ENCODE measurements at regions not wholly inside any gene's neighbourhood (a gene's known extent, or its start where the extent isn't known, plus 50 kb on each side); places are given as distances from the start of the nearest gene placed in this dataset.

DNA sequence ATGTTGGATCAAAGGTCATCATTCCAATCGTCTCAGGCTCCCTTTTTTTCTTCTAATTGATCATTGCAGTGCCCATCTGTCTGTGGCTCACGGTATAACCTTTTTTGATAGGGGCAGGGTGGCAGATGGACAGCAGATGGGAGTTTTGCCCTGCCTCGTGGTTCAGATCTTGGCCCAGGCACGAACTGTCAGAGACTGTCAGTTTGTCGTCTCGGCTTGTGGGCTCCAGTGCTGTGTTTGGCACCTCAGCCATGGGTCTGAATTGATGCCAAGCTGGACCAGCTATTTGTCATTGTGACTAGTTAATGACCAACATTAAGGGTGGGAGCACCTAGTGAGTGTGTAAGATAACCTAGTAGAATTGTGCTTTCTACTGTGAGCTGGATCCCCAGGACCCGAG is 197.6 kb downstream of the PRL start:
- no peaks in the 10 kb centered on the region for H3K27me3 Mint-ChIP-seq
- no peak overlapping the region for H3K27ac Mint-ChIP-seq
- H3K9me3 Mint-ChIP-seq = peaks cover 4% of the 10 kb centered on the region
- peaks cover 2% of the 10 kb centered on the region for H3K4me1 Mint-ChIP-seq
- DNase-seq (ENCODE audit: low spot score in 2 of 2) (no peak), ATAC-seq (ENCODE audit: low read depth) (no peak)
- H3K4me3 Mint-ChIP-seq = no peak overlapping the region
- no peaks in the 10 kb centered on the region for H3K36me3 Mint-ChIP-seq

GRCh38 chr6:22099923-22100322 is 196.9 kb downstream of the PRL start:
- ATAC-seq (ENCODE audit: low read depth) = no peak
- no peak overlapping the region for H3K27ac Mint-ChIP-seq
- peaks cover 3% of the 10 kb centered on the region for H3K9me3 Mint-ChIP-seq
- DNase-seq (ENCODE audit: low spot score in 2 of 2) = no peak
- no peaks in the 10 kb centered on the region for H3K36me3 Mint-ChIP-seq
- H3K27me3 Mint-ChIP-seq = no peaks in the 10 kb centered on the region
- no peak overlapping the region for H3K4me3 Mint-ChIP-seq
- peaks cover 2% of the 10 kb centered on the region for H3K4me1 Mint-ChIP-seq

DNA sequence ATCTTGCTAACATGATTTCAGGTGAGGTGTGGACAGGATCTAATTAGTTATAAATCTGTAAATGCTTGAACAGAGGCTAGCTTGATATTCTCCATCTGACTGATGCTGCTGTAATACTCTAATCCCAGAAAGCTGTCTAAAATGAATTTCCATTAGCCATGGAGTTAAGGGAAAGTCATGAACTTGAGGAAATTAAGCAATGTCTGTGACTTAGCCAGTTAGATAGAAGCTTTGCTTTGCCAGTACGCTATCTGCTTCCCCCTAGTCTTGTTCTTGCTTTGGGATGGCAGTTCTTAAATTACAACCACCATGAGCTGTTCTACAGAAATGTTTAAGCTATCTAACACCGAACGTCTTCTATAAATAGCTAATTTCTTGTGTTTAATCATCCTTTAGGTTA is 195.7 kb downstream of the PRL start:
- H3K27ac Mint-ChIP-seq = no peak overlapping the region
- ATAC-seq (ENCODE audit: low read depth) (no peak), DNase-seq (ENCODE audit: low spot score in 2 of 2) (no peak)
- H3K4me1 Mint-ChIP-seq = peaks cover 2% of the 10 kb centered on the region
- no peak overlapping the region for H3K4me3 Mint-ChIP-seq
- no peaks in the 10 kb centered on the region for H3K27me3 Mint-ChIP-seq
- no peaks in the 10 kb centered on the region for H3K36me3 Mint-ChIP-seq
- peaks cover 3% of the 10 kb centered on the region for H3K9me3 Mint-ChIP-seq

- Mint-ChIP-seq H3K4me3 (no peak overlapping the region), H3K27me3 (no peaks in the 10 kb centered on the region)
- DNase-seq (ENCODE audit: low spot score in 2 of 2) = no peak
Observed at GRCh38 chr6:22102671-22103070, 194.2 kb downstream of the PRL start.

GRCh38 chr6:22106451-22106850 is 190.4 kb downstream of the PRL start:
- Mint-ChIP-seq H3K27me3 (no peaks in the 10 kb centered on the region), H3K9me3 (peaks cover 3% of the 10 kb centered on the region), H3K4me3 (no peak overlapping the region), H3K4me1 (peaks cover 2% of the 10 kb centered on the region), H3K36me3 (no peaks in the 10 kb centered on the region), H3K27ac (no peak overlapping the region)
- DNase-seq (ENCODE audit: low spot score in 2 of 2) = no peak
- no peak for ATAC-seq (ENCODE audit: low read depth)

More at GRCh38 chr6:22102671-22103070, 194.2 kb downstream of the PRL start:
- no peak overlapping the region for H3K27ac Mint-ChIP-seq
- H3K9me3 Mint-ChIP-seq = peaks cover 3% of the 10 kb centered on the region
- no peak for ATAC-seq (ENCODE audit: low read depth)
- H3K36me3 Mint-ChIP-seq = no peaks in the 10 kb centered on the region
- H3K4me1 Mint-ChIP-seq = peaks cover 2% of the 10 kb centered on the region

- H3K27me3 Mint-ChIP-seq = no peaks in the 10 kb centered on the region
- DNase-seq (ENCODE audit: low spot score in 2 of 2) = no peak
- H3K36me3 Mint-ChIP-seq = no peaks in the 10 kb centered on the region
- peaks cover 2% of the 10 kb centered on the region for H3K4me1 Mint-ChIP-seq
- ATAC-seq (ENCODE audit: low read depth) = no peak
- no peak overlapping the region for H3K27ac Mint-ChIP-seq
- peaks cover 3% of the 10 kb centered on the region for H3K9me3 Mint-ChIP-seq
- H3K4me3 Mint-ChIP-seq = no peak overlapping the region
Observed at GRCh38 chr6:22106961-22107360, 189.9 kb downstream of the PRL start.

- no peak for DNase-seq (ENCODE audit: low spot score in 2 of 2)
- H3K9me3 Mint-ChIP-seq = peaks cover 1% of the 10 kb centered on the region
- no peaks in the 10 kb centered on the region for H3K27me3 Mint-ChIP-seq
- no peaks in the 10 kb centered on the region for H3K4me1 Mint-ChIP-seq
- no peak overlapping the region for H3K27ac Mint-ChIP-seq
- ATAC-seq (ENCODE audit: low read depth) = no peak
- no peak overlapping the region for H3K4me3 Mint-ChIP-seq
- no peaks in the 10 kb centered on the region for H3K36me3 Mint-ChIP-seq
Observed at GRCh38 chr6:22108199-22108598, 188.6 kb downstream of the PRL start.

DNA sequence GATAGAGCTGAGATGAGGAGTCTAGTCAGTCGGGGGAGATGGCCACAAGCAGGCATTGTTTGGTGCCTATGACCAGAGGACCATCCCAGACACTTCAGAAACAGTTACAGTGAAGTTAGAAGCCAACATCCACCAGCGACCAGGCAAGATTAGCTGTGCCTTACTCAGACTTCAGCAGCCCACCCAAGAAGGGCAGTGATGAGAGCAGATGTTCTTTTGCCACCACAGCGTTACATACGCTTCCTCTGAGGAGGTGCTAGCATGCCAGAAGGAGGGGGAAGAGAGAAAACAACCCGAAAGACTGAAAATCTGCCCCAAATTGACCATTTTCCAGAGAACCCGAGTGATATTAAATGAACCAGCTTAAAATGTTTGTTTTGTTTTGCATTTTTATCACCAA is 186.8 kb downstream of the PRL start:
- ATAC-seq (ENCODE audit: low read depth) (no peak), DNase-seq (ENCODE audit: low spot score in 2 of 2) (no peak)
- Mint-ChIP-seq H3K4me3 (no peak overlapping the region), H3K9me3 (no peaks in the 10 kb centered on the region), H3K27me3 (no peaks in the 10 kb centered on the region), H3K27ac (no peak overlapping the region), H3K36me3 (no peaks in the 10 kb centered on the region), H3K4me1 (no peaks in the 10 kb centered on the region)

DNA sequence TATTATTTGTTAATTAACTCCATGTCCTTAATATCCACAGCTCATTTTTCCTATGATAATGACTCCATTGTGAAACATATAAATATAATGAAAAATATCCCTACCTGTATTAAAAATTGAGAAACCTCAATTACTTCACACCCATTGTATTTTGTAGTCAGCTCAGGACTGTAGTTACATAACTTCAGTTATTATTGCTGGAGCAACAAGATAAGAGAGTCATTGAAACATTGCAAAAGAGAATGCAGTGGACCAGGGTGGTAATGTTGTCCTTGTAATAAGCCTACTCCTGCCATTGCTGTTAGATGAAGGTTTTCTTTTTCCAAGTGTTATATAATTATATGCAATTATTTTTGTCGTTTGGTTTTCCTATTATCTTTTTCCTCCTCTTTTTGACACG is 184.4 kb downstream of the PRL start:
- ATAC-seq (ENCODE audit: low read depth) (no peak), DNase-seq (ENCODE audit: low spot score in 2 of 2) (no peak)
- Mint-ChIP-seq H3K4me3 (no peak overlapping the region), H3K9me3 (peaks cover 2% of the 10 kb centered on the region), H3K4me1 (no peaks in the 10 kb centered on the region), H3K36me3 (no peaks in the 10 kb centered on the region), H3K27ac (no peak overlapping the region), H3K27me3 (no peaks in the 10 kb centered on the region)

- H3K4me1 Mint-ChIP-seq = no peaks in the 10 kb centered on the region
- DNase-seq (ENCODE audit: low spot score in 2 of 2) (no peak), ATAC-seq (ENCODE audit: low read depth) (no peak)
- H3K36me3 Mint-ChIP-seq = no peaks in the 10 kb centered on the region
- H3K4me3 Mint-ChIP-seq = no peak overlapping the region
- H3K27ac Mint-ChIP-seq = no peak overlapping the region
- H3K9me3 Mint-ChIP-seq = peaks cover 2% of the 10 kb centered on the region
- H3K27me3 Mint-ChIP-seq = no peaks in the 10 kb centered on the region
Observed at GRCh38 chr6:22113026-22113766, 183.6 kb downstream of the PRL start.

GRCh38 chr6:22115559-22115958 is 181.3 kb downstream of the PRL start:
- Mint-ChIP-seq H3K4me3 (no peak overlapping the region), H3K9me3 (peaks cover 10% of the 10 kb centered on the region), H3K27me3 (no peaks in the 10 kb centered on the region), H3K27ac (no peak overlapping the region), H3K36me3 (no peaks in the 10 kb centered on the region), H3K4me1 (no peaks in the 10 kb centered on the region)
- no peak for ATAC-seq (ENCODE audit: low read depth)
- no peak for DNase-seq (ENCODE audit: low spot score in 2 of 2)

- Mint-ChIP-seq H3K27me3 (no peaks in the 10 kb centered on the region), H3K4me3 (no peak overlapping the region), H3K4me1 (no peaks in the 10 kb centered on the region), H3K27ac (no peak overlapping the region), H3K9me3 (peaks cover 11% of the 10 kb centered on the region), H3K36me3 (no peaks in the 10 kb centered on the region)
- ATAC-seq (ENCODE audit: low read depth) (no peak), DNase-seq (ENCODE audit: low spot score in 2 of 2) (no peak)
Observed at GRCh38 chr6:22117631-22118030, 179.2 kb downstream of the PRL start.

DNA sequence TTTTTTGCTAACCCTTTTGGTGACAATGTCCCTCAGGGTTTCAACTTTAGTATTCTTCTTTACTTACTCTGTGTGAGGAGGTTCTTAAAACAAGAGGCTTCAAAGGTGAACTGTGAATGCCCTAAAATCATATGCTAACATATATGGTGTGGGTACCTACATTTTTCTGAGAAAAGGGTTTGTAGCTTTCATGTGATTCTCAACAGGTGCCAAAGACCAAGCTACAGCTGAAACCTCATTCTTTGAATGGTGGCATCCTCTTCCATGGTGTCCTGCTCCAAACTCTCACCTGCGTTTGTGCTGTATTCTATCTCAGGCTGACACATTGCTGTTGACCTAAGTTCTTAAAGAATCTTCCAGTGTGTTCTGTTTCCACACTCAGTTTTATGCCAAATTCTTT is 177.3 kb downstream of the PRL start:
- H3K4me1 Mint-ChIP-seq = no peaks in the 10 kb centered on the region
- no peak overlapping the region for H3K4me3 Mint-ChIP-seq
- no peaks in the 10 kb centered on the region for H3K27me3 Mint-ChIP-seq
- ATAC-seq (ENCODE audit: low read depth) (no peak), DNase-seq (ENCODE audit: low spot score in 2 of 2) (no peak)
- H3K36me3 Mint-ChIP-seq = no peaks in the 10 kb centered on the region
- H3K27ac Mint-ChIP-seq = no peak overlapping the region
- peaks cover 11% of the 10 kb centered on the region for H3K9me3 Mint-ChIP-seq

DNA sequence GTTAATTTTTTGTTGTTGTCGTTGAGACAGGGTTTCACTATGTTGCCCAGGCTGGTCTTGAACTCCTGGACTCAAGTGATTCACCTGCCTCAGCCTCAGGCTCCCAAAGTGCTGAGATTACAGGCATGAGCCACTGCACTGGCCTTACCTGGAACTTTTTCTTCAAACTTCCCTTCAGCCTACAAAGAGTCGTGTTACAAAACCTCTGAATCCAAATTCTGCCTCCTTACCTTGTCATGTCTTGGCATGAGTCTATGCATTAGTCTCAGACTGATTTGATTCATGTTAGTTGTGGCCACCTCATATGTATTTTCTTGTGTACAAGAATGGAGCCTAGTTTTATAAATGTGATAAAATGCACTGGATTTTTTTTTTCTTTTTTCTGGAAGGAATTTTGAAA is 172.1 kb downstream of the PRL start:
- Mint-ChIP-seq H3K27ac (no peak overlapping the region), H3K9me3 (peaks cover 12% of the 10 kb centered on the region), H3K4me3 (no peak overlapping the region), H3K27me3 (no peaks in the 10 kb centered on the region), H3K4me1 (no peaks in the 10 kb centered on the region), H3K36me3 (no peaks in the 10 kb centered on the region)
- ATAC-seq (ENCODE audit: low read depth) (no peak), DNase-seq (ENCODE audit: low spot score in 2 of 2) (no peak)

DNA sequence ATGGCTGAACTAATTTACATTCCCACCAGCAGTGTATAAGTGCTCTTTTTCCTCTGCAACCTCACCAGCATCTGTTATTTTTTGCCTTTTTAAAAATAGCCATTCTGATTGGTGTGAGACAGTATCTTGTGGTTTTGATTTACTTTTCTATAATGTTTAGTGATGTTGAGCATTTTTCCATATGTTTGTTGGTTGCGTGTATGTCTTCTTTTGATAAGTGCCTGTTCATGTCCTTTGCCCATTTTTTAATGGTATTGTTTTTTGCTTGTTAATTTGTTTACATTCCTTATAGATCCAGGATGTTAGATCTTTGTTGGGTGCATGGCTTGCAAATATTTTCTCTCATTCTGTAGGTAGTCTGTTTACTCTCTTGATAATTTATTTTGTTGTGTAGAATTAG is 169.9 kb downstream of the PRL start:
- no peaks in the 10 kb centered on the region for H3K27me3 Mint-ChIP-seq
- ATAC-seq (ENCODE audit: low read depth) = no peak

More for the DNA sequence above, 169.9 kb downstream of the PRL start:
- H3K36me3 Mint-ChIP-seq = no peaks in the 10 kb centered on the region
- H3K27ac Mint-ChIP-seq = no peak overlapping the region
- no peaks in the 10 kb centered on the region for H3K4me1 Mint-ChIP-seq
- peaks cover 19% of the 10 kb centered on the region for H3K9me3 Mint-ChIP-seq
- DNase-seq (ENCODE audit: low spot score in 2 of 2) = no peak
- H3K4me3 Mint-ChIP-seq = no peak overlapping the region

All from memory B cell (primary cell).